ENCODE measurements at regions not wholly inside any gene's neighbourhood (a gene's known extent, or its start where the extent isn't known, plus 50 kb on each side); places are given as distances from the start of the nearest gene placed in this dataset.

GRCh38 chr11:15890031-15890713, 466.2 kb downstream of the SOX6 start:
- 19% methylated on average over 8 of the region's 9 CpGs for WGBS (ENCODE audit: low lambda C conversion rate)
- no peaks in the 10 kb centered on the region for H3K36me3 ChIP-seq (replicated peaks in 1 of 2; ENCODE audit: control insufficient read depth in 1 of 2, insufficient read depth in 2 of 2, low read length in 2 of 2)
- FAIRE-seq (no peak), DNase-seq (ENCODE audit: low spot score) (no peak), ATAC-seq (no peak)
- ChIA-PET CTCF (ENCODE audit: low intra/inter-chr PET ratio, low total read pairs) (no interaction called here), POLR2A (no interaction called here)
- in situ Hi-C loops (cut with HindIII; ENCODE audit: extremely low pct_ligation_motif_present, low pct_unique_long_range_greater_than_20kb) (loop anchor here (25.0 kb wide), 1 partner anchor 103 kb away; no protein-coding TSS in a partner anchor), intact Hi-C loops (cut with micrococcal nuclease; ENCODE audit: unreplicated experiment) (no loop called here)
- H2AFZ ChIP-seq (ENCODE audit: low read length): no peak overlapping the region
- no peak overlapping the region for H3K9ac ChIP-seq (ENCODE audit: insufficient read depth, low read depth, low read length)
- no peak overlapping the region for H3K27ac ChIP-seq (ENCODE audit: extremely low read length, insufficient read depth, low read length)
- no peaks in the 10 kb centered on the region for H4K20me1 ChIP-seq (ENCODE audit: insufficient read depth, low read length)
- no peaks in the 10 kb centered on the region for H3K79me2 ChIP-seq (ENCODE audit: insufficient read depth, low read length)
- H3K4me1 ChIP-seq (ENCODE audit: insufficient read depth, low read length): no peaks in the 10 kb centered on the region
- H3K9me3 ChIP-seq (ENCODE audit: low read length): no peaks in the 10 kb centered on the region
- TF ChIP-seq ZZZ3 (CRISPR knock-in tag; IDR thresholded peaks at IDR 0.05; ENCODE audit: borderline replicate concordance) (no peak), GTF2F1 (IDR thresholded peaks at IDR 0.05; ENCODE audit: low read length) (no peak), NFIC (IDR thresholded peaks at IDR 0.05; ENCODE audit: low read length) (no peak), ZNF468 (CRISPR knock-in tag; IDR thresholded peaks at IDR 0.05) (no peak), MTERF4 (CRISPR knock-in tag; IDR thresholded peaks at IDR 0.05) (no peak), PHB2 (IDR thresholded peaks at IDR 0.05; ENCODE audit: partially characterized antibody) (no peak), PAWR (CRISPR knock-in tag; IDR thresholded peaks at IDR 0.05; ENCODE audit: borderline replicate concordance) (no peak), ZNF652 (CRISPR knock-in tag; IDR thresholded peaks at IDR 0.05; ENCODE audit: borderline replicate concordance, low read depth) (no peak), ZNF460 (CRISPR knock-in tag; IDR thresholded peaks at IDR 0.05; ENCODE audit: borderline replicate concordance) (no peak), SPEN (CRISPR knock-in tag; IDR thresholded peaks at IDR 0.05; ENCODE audit: low read depth) (no peak), HNF1A (IDR thresholded peaks at IDR 0.05; ENCODE audit: low read depth) (no peak), HNF1A (CRISPR knock-in tag; IDR thresholded peaks at IDR 0.05; ENCODE audit: borderline replicate concordance) (no peak), BCL3 (CRISPR knock-in tag; IDR thresholded peaks at IDR 0.05) (no peak), ZFAT (CRISPR knock-in tag; conservative IDR thresholded peaks at IDR 0.05) (no peak), ZSCAN9 (CRISPR knock-in tag; IDR thresholded peaks at IDR 0.05; ENCODE audit: borderline replicate concordance) (no peak), ZFP82 (CRISPR knock-in tag; IDR thresholded peaks at IDR 0.05; ENCODE audit: borderline replicate concordance) (no peak)
- H3K27me3 ChIP-seq (ENCODE audit: control insufficient read depth in 1 of 2, insufficient read depth in 2 of 2, low read length in 2 of 2): peaks cover 1 to 16% of the 10 kb centered on the region in 2 experiments; a peak in 3 of 5 replicates
- H3K4me3 ChIP-seq (replicated peaks in 1 of 3; ENCODE audit: insufficient read depth in 1 of 3, low read depth in 2 of 3, low read length in 3 of 3): no peak overlapping the region
- no peak overlapping the region for H3K4me2 ChIP-seq (ENCODE audit: low read depth, low read length)
- no TSS peak for BruUV-seq (replicated peaks)
